Testis (tissue), 2 donors: ENCODE measurements at regions not wholly inside any gene's neighbourhood (a gene's known extent, or its start where the extent isn't known, plus 50 kb on each side); places are given as distances from the start of the nearest gene placed in this dataset.

ENCODE experiments used
- DNase-seq: peaks from one replicate; pipeline ENCODE4 v3.0.0-alpha.2; 2019
- H3K27ac ChIP-seq, 2 donors: fragments of 200-600 bp; sonication (generic); one replicate each; pipeline ENCODE4 v1.5.1; 2019
- H3K27me3 ChIP-seq: fragments of 200-600 bp; sonication (generic); one replicate; pipeline ENCODE4 v1.5.1; 2019
- H3K36me3 ChIP-seq: fragments of 200-600 bp; sonication (generic); one replicate; pipeline ENCODE4 v1.5.1; 2017; ENCODE audit warnings: low read depth; ENCODE audit errors: missing control alignments
- H3K4me1 ChIP-seq: fragments of 200-600 bp; sonication (generic); one replicate; pipeline ENCODE4 v1.5.1; 2019
- H3K4me3 ChIP-seq, 2 donors: fragments of 200-600 bp; sonication (generic); one replicate each; pipeline ENCODE4 v1.5.1; 2017 to 2019
- H3K9me3 ChIP-seq: fragments of 200-600 bp; sonication (generic); one replicate; pipeline ENCODE4 v1.5.1; 2017
- CTCF ChIP-seq, 3 experiments: fragments of 450-650 bp in 2 of 3; fragments of 200-600 bp in 1 of 3; sonication (generic) in 1 of 3; IDR thresholded peaks; one replicate each; pipeline ENCODE4 v1.5.1; 2016 to 2019; ENCODE audit warnings: antibody characterized with exemption in 3 of 3, mild to moderate bottlenecking in 2 of 3, moderate library complexity in 1 of 3
- POLR2A ChIP-seq: fragments of 450-650 bp; IDR thresholded peaks from one replicate; pipeline ENCODE4 v1.6.1; 2017; ENCODE audit warnings: antibody characterized with exemption, mild to moderate bottlenecking, moderate library complexity
- WGBS, 2 donors: methylation state at CpG; one replicate each; pipeline ENCODE4 v1.1.5; 2018; 5-methylcytosine and 5-hydroxymethylcytosine counted together
- intact Hi-C: fragments of 100-400 bp; cut with DNase I; formaldehyde crosslinking; loops from one replicate; pipeline ENCODE4 v1.15.1; 2023; ENCODE audit warnings: low total_unique reads

- no peak overlapping the region for H3K27ac ChIP-seq
- intact Hi-C loops, result no loop called here
- H3K36me3 ChIP-seq, result no peaks in the 10 kb centered on the region
- H3K4me1 ChIP-seq, result no peaks in the 10 kb centered on the region
- DNase-seq, result no peak
- TF ChIP-seq CTCF (IDR thresholded peaks at IDR 0.05) (no peak), POLR2A (no peak)
- 93 to 96% methylated on average over 4 to 9 of the region's 9 CpGs for WGBS, 2 donors
- H3K4me3 ChIP-seq, result no peak overlapping the region
- H3K27me3 ChIP-seq, result no peaks in the 10 kb centered on the region
- no peaks in the 10 kb centered on the region for H3K9me3 ChIP-seq
Measured at GRCh38 chr22:48047722-48048500, 1285.5 kb downstream of the TBC1D22A start.

- intact Hi-C loops, result no loop called here
- no peak for DNase-seq
- no peaks in the 10 kb centered on the region for H3K27me3 ChIP-seq
- no peaks in the 10 kb centered on the region for H3K9me3 ChIP-seq
- TF ChIP-seq POLR2A, result no peak
- no peak for TF ChIP-seq CTCF (IDR thresholded peaks at IDR 0.05)
- H3K27ac ChIP-seq, result no peak overlapping the region
- H3K4me3 ChIP-seq, result no peak overlapping the region
- WGBS, 2 donors, result 84 to 94% methylated on average over 3 to 4 of the region's 4 CpGs
- no peaks in the 10 kb centered on the region for H3K36me3 ChIP-seq
- H3K4me1 ChIP-seq, result no peaks in the 10 kb centered on the region
Measured at GRCh38 chr22:48045369-48045768, 1282.9 kb downstream of the TBC1D22A start.

GRCh38 chr22:48044487-48045060 is 1282.1 kb downstream of the TBC1D22A start:
- TF ChIP-seq CTCF (IDR thresholded peaks at IDR 0.05) (no peak), POLR2A (no peak)
- no peak for DNase-seq
- Histone ChIP-seq H3K27me3 (no peaks in the 10 kb centered on the region), H3K27ac (no peak overlapping the region), H3K9me3 (no peaks in the 10 kb centered on the region), H3K36me3 (no peaks in the 10 kb centered on the region), H3K4me1 (no peaks in the 10 kb centered on the region), H3K4me3 (no peak overlapping the region)
- intact Hi-C loops, result no loop called here
- 63 to 67% methylated on average over 9 of the region's 9 CpGs for whole genome bisulfite sequencing, 2 donors

GRCh38 chr22:48043581-48043980 is 1281.1 kb downstream of the TBC1D22A start:
- no peak for TF ChIP-seq POLR2A
- intact Hi-C loops, result no loop called here
- no peak for DNase-seq
- no peaks in the 10 kb centered on the region for H3K4me1 ChIP-seq
- no peaks in the 10 kb centered on the region for H3K36me3 ChIP-seq
- no peaks in the 10 kb centered on the region for H3K27me3 ChIP-seq
- WGBS, 2 donors, result 84 to 86% methylated on average over 6 of the region's 6 CpGs
- H3K27ac ChIP-seq, result no peak overlapping the region
- no peak overlapping the region for H3K4me3 ChIP-seq
- H3K9me3 ChIP-seq, result no peaks in the 10 kb centered on the region

GRCh38 chr22:48042621-48043395 is 1280.4 kb downstream of the TBC1D22A start:
- Histone ChIP-seq H3K36me3 (no peaks in the 10 kb centered on the region), H3K4me1 (no peaks in the 10 kb centered on the region), H3K9me3 (no peaks in the 10 kb centered on the region), H3K4me3 (no peak overlapping the region), H3K27me3 (no peaks in the 10 kb centered on the region), H3K27ac (no peak overlapping the region)
- WGBS, 2 donors, result 85 to 90% methylated on average over 4 to 15 of the region's 17 CpGs
- no peak for DNase-seq
- intact Hi-C loops, result no loop called here
- no peak for TF ChIP-seq CTCF (IDR thresholded peaks at IDR 0.05)
- TF ChIP-seq POLR2A, result no peak
